ENCODE measurements at regions not wholly inside any gene's neighbourhood (a gene's known extent, or its start where the extent isn't known, plus 50 kb on each side); places are given as distances from the start of the nearest gene placed in this dataset.
"Not testable (repeated sequence)": the region's sequence is repeated elsewhere in the genome, so short reads cannot be mapped to it uniquely, and the experiment has no call there.

DNA sequence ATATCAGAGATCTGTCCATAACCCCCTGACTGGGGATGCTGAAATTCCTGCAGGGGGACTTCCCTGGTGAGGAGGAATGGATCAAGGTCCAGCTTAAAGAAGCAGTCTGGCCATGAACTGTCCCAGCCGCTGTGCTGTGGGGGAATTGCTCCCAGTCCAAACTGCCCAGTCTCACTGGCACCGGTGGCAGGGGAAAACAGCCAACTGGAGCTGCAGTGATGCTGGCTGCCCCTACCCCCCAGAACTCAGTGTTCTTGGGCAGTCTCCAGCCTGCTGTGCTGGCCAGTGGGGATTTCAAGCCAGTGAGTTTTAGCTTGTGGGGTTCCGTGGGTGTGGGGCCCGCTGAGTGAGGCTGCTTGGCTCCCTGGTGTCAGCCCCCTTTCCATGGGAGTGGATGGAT, 306.5 kb upstream of the RPS23 start:
- TF ChIP-seq, protein P1, sequence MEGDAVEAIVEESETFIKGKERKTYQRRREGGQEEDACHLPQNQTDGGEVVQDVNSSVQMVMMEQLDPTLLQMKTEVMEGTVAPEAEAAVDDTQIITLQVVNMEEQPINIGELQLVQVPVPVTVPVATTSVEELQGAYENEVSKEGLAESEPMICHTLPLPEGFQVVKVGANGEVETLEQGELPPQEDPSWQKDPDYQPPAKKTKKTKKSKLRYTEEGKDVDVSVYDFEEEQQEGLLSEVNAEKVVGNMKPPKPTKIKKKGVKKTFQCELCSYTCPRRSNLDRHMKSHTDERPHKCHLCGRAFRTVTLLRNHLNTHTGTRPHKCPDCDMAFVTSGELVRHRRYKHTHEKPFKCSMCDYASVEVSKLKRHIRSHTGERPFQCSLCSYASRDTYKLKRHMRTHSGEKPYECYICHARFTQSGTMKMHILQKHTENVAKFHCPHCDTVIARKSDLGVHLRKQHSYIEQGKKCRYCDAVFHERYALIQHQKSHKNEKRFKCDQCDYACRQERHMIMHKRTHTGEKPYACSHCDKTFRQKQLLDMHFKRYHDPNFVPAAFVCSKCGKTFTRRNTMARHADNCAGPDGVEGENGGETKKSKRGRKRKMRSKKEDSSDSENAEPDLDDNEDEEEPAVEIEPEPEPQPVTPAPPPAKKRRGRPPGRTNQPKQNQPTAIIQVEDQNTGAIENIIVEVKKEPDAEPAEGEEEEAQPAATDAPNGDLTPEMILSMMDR (IDR thresholded peaks at IDR 0.05; ENCODE audit: insufficient read depth, missing control alignments) = no peak
- DNase-seq (ENCODE audit: insufficient read length, low spot score) (no peak), FAIRE-seq (no peak)

DNA sequence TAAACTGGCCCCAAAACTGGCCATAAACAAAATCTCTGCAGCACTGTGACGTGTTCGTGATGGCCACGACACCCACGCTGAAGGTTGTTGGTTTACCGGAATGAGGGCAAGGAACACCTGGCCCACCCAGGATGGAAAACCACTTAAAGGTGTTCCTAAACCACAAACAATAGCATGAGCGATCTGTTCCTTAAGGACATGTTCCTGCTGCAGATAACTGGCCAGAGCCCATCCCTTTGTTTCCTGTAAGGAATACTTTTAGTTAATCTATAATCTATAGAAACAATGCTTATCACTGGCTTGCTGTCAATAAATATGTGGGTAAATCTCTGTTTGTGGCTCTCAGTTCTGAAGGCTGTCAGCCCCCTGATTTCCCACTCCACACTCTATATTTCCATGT, 305.2 kb upstream of the RPS23 start:
- FAIRE-seq; DNase-seq (ENCODE audit: insufficient read length, low spot score): not testable (repeated sequence)

DNA sequence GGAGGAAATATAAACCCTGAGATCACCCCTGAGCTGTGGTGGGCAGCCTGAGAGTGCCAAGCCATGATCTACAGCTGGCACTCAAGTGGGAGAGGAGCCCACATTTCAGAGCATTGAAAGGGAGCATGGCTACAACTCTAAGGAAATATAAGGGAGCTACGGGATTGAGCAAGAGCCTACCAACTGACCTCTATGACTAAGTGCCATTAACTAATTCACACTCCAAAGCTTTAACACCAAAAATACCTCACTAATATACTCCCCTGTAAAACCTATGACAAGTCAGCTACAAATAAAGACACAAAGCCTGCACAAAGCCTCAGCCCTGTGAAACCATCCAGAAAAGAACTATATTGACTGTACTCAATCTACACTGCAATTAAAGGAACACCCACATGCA, 286.8 kb upstream of the RPS23 start:
- DNase-seq (ENCODE audit: insufficient read length, low spot score) (no peak), FAIRE-seq (no peak)
- TF ChIP-seq, protein P1 (IDR thresholded peaks at IDR 0.05; ENCODE audit: insufficient read depth, missing control alignments) = no peak

DNA sequence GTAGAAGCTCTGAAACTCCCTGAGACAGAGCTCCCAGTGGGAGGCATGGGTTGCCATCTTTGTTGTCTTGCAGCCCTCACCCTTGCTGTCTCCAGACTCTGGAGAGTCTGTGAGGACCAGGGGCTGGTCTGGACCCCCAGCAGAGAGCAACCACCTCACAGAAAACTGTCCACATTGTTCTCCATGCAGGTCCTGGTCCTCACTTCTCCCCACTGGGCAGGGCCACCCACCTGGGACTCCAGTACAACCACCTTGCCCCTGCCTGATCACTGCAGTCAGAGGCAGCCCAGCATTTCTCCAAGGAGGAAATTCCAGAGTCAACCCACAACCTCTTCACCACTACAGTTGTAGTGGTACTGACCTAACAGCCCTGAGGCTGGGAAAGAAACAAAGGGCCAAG, 285.6 kb upstream of the RPS23 start:
- FAIRE-seq (no peak), DNase-seq (ENCODE audit: insufficient read length, low spot score) (no peak)
- TF ChIP-seq, protein P1 (IDR thresholded peaks at IDR 0.05; ENCODE audit: insufficient read depth, missing control alignments) = no peak

DNA sequence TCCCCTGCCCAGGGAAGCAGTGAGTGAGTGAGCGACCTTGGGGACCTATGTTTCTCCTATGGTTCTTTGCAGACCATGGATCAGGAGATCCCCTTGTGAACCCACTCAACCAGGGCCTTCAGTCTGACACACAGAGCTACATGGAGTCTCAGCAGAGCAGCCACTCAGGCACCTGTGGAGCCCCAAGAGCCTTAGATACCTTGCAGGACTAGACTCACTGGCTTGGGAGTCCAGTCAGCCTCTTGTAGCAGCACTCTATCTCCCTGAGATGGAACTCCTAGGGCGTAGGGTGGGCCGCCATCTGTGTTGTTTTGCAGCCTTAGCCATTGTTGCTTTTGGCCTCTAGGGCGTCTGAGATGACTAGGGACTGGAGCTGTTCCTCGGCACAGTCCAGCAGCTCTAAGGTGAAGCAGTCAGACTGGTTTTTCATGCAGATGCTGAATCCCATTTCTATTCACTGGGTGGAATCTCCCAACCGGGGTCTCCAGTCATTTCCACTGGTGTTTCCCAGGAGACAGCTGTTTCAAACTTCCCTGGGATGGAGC, 284.6 kb upstream of the RPS23 start:
- FAIRE-seq = no peak
- TF ChIP-seq, protein P1 (IDR thresholded peaks at IDR 0.05; ENCODE audit: insufficient read depth, missing control alignments) = no peak
- no peak for DNase-seq (ENCODE audit: insufficient read length, low spot score)

DNA sequence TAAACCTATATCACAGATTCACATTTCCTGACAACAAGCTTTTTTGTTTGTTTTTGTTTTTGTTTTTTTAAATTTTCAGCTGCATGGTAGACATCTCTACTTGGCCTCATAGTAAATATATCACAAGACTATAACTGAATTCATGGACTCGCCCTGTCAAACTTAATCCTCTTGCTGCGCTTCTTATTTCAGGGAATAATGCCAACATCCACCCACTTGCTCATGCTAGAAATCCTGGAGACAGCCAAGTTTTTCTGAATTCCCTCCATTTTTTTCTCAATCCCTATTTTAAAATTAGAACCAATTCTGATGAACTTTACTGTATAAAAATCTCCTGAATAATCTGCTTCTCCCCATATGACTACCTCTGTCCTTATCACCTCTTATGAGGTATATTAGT, 283.6 kb upstream of the RPS23 start:
- TF ChIP-seq, protein P1 (IDR thresholded peaks at IDR 0.05; ENCODE audit: insufficient read depth, missing control alignments) = no peak
- FAIRE-seq = no peak
- no peak for DNase-seq (ENCODE audit: insufficient read length, low spot score)

DNA sequence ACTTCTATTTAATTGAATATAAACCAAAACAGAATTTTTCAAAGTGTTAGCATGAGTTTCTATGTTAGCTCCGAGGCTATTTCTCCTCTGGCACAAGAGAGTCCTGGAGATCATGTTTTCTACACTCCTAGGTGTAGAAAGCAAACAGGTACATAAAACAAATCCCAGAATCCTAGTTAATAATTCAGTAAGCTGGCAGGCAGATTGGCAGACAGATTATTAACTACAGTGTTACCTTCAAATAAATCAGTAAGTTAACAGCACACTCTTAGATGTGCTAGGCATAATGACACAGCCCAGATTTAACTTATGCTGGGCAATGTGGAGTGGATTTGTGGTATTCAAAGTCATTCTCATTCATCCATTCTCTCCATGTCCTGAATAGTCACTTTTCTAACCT, 282.8 kb upstream of the RPS23 start:
- TF ChIP-seq, protein P1 (IDR thresholded peaks at IDR 0.05; ENCODE audit: insufficient read depth, missing control alignments) = no peak
- FAIRE-seq = no peak
- no peak for DNase-seq (ENCODE audit: insufficient read length, low spot score)

DNA sequence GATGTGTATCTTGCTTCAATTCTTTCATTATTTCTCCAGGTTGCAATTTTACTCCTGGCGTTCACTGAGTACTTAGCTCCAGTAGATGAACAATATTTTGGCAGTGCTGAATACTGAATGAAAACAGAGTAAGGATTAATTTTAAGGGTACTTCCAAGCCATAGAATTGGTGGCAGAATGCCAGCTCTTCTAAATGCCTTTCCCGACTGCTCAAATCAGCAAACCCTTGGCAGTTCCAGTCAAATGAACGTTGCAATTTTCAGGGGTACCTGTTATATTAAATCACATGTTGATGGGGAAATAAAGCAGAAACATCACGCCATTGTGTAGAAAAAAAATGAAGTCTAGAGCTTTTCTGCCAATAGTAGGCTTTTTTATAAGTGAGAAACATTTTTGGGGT, 282.4 kb upstream of the RPS23 start:
- no peak for FAIRE-seq
- no peak for DNase-seq (ENCODE audit: insufficient read length, low spot score)
- TF ChIP-seq, protein P1 (IDR thresholded peaks at IDR 0.05; ENCODE audit: insufficient read depth, missing control alignments) = no peak
